GM11168 (cell line): ENCODE measurements at regions not wholly inside any gene's neighbourhood (a gene's known extent, or its start where the extent isn't known, plus 50 kb on each side); places are given as distances from the start of the nearest gene placed in this dataset.
"Not testable (repeated sequence)": the region's sequence is repeated elsewhere in the genome, so short reads cannot be mapped to it uniquely, and the experiment has no call there.

ENCODE experiments used
- in situ Hi-C: fragments of 300-500 bp; cut with MboI; formaldehyde crosslinking; loops from one replicate; pipeline ENCODE4 v1.12.0; 2022; ENCODE audit warnings: low sequenced_read_pairs; ENCODE audit not compliant: unreplicated experiment

GRCh38 chr2:146541896-146542295 is 1302.9 kb upstream of the ACVR2A start:
- in situ Hi-C loops, result no loop called here

GRCh38 chr2:146540271-146540932 is 1304.4 kb upstream of the ACVR2A start:
- in situ Hi-C loops, result no loop called here

GRCh38 chr2:146539739-146540138 is 1305.1 kb upstream of the ACVR2A start:
- in situ Hi-C loops, result not testable (repeated sequence)

GRCh38 chr2:146537477-146537876 is 1307.4 kb upstream of the ACVR2A start:
- in situ Hi-C loops, result no loop called here

GRCh38 chr2:146532509-146533147 is 1312.2 kb upstream of the ACVR2A start:
- in situ Hi-C loops, result no loop called here

DNA sequence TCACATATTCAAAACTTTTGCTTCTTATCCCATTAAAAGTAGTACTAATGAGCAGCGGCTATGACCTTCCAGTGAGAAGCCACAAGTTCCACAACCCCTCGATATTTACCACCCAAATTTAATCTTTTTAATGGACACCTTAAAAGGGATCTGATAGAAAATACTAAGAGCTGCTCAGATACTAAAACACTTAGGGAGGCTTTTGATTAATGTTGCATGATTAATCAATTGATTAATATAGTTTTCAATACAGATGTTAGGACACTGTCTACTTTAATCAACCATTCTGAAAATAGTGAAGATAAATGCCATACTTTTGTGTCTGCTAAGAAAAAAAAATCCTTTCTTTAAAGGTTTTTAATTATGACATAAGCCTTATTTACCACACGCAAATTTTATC is 1312.8 kb upstream of the ACVR2A start:
- in situ Hi-C loops, result no loop called here

GRCh38 chr2:146530886-146531285 is 1313.9 kb upstream of the ACVR2A start:
- in situ Hi-C loops, result no loop called here

DNA sequence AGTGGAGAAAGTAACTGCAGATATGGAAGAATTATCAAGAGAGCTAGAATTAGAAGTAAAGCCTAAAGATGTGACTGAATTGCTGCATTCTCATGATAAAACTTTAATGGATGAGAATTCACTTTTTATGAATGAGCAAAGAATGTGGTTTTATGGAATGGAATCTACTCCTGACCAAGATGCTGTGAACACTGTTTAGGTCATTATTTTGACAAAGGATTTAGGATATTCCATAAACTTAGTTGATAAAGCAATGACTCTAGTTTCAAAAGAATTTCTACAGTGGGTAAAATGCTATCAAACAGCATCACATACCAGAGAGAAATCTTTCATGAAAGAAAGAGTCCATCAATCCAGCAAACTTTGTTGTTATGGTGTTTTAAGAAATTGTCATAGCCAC is 1317.7 kb upstream of the ACVR2A start:
- in situ Hi-C loops, result no loop called here

- in situ Hi-C loops, result no loop called here
Observed at GRCh38 chr2:146523196-146523595, 1321.6 kb upstream of the ACVR2A start.

DNA sequence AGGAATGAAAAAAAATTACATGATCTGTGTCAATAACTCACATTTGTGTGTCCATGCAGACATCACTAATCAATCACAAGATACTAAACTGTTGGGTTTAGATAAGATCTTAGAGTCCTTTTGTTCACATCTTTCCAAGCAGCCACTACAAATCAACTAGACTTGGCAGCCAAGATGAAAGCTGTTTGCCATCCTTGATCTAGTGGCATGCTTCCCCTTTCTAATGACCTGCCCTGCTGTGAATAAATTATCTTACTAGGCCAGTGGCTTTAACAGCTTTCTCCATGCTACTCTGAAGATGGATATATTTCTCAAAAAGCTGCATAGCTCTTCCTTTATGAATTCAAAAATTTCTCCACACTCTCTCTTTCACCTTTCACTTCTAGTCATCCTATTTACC is 1338.0 kb upstream of the ACVR2A start:
- in situ Hi-C loops, result no loop called here

DNA sequence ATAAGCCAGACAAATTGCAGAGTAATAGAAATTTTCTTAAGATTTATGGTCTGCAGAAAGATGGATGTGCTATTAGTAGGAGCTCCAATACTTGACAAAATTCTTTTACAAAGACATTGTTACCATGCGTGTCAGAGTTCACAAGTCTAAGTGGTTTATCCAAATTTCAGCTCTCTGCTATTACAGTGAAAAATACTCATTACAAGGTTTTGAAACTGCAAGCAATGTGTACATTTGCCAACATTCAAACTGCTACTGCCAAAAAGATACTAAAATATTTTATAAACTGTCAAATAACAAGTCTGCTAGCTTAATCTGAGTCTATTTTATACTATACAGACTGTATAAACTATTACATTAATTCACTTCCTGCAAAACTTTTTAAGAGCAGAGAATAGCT is 1341.5 kb upstream of the ACVR2A start:
- in situ Hi-C loops, result no loop called here

DNA sequence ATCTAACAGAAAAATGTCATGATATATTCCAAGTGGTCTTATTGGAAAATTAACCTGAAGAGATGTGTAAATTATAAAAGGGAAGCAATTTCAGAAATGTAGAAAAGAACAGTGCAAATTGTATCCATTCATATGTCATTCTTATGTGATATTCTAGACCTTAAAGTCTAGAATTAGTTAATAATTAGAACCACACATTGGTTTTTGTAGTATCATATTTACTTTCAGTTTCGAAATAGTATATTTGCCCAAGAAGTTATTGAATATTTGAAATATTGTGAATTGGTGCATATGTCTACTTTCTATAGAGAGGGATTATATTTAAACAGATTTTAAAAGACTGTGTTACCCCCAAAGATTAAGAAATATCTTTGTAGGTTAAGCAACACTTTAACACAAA is 1348.6 kb upstream of the ACVR2A start:
- in situ Hi-C loops, result no loop called here

- in situ Hi-C loops, result no loop called here
Observed at GRCh38 chr2:146489386-146489785, 1355.4 kb upstream of the ACVR2A start.

- in situ Hi-C loops, result no loop called here
Observed at GRCh38 chr2:146481629-146482028, 1363.2 kb upstream of the ACVR2A start.

DNA sequence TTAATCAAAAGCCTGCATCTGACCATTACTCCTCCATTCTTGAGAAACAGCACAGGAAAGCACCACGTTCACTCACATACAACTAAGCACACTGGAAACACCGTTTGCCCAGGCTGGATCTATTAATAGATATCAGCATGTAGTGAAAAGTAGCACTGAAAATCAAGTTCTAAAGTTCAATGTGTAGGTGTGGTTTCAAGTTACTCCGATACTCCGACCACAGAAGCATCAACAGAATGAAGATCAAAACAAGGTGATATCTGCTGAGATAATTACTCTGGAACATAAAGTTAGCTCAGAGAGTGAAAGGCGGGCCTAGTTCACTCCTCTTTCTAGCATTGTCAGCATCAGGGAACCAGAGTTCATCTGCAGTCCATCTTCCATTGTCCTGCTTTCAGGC is 1367.4 kb upstream of the ACVR2A start:
- in situ Hi-C loops, result no loop called here

GRCh38 chr2:146468578-146468977 is 1376.3 kb upstream of the ACVR2A start:
- in situ Hi-C loops, result no loop called here

GRCh38 chr2:146467425-146467824 is 1377.4 kb upstream of the ACVR2A start:
- in situ Hi-C loops, result no loop called here

DNA sequence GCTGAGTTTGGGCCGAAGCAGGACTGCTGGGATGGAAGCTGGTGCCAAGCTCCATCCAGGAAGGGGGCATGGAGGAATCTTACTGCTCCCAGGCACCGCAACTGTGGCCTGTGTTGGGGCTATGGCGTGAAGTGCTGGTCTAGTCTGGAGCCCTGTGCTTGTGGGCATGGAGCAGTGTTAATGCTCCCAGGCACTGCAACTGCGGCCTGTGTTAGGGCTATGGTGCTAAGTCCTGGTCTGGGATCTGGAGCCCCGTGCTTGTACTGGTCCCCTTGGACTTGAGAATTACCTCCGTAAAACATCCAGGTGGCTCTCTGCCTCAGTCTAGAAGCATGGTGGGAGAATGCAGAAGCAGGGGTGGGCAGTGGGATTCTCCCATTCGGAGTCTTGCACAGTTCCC is 1379.4 kb upstream of the ACVR2A start:
- in situ Hi-C loops, result no loop called here

DNA sequence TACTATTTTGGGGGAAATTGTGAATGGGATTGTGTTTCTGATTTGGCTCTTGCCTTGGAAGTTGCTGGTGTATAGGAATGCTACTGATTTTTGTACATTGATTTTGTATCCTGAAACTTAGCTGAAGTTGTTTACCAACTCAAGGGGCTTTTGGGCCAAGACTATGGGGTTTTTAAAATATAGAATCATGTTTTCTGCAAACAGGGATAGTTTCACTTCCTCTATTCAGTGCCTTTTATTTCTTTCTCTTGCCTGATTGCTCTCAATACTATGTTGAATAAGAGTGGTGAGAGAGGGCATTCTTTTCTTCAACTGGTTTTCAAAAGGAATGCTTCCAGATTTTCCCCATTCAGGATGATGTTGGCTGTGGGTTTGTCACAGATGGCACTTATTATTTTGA is 1383.8 kb upstream of the ACVR2A start:
- in situ Hi-C loops, result no loop called here

DNA sequence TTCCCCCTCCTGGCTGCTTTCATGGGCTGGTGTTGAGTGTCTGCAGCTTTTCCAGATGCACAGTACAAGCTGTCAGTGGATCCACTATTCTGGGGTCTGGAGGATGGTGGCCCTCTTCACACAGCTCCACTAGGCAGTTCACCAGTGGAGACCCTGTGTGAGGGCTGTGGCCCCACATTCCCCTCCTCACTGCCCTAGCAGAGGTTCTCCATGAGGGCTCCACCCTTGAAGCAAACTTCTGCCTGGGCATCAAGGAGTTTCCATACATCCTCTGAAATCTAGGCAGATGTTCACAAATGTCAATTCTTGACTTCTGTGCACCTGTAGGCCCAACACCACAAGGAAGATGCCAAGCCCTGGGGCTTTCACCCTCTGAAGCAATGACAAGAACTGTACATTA is 1386.2 kb upstream of the ACVR2A start:
- in situ Hi-C loops, result no loop called here

- in situ Hi-C loops, result no loop called here
Observed at GRCh38 chr2:146457221-146457620, 1387.6 kb upstream of the ACVR2A start.

GRCh38 chr2:146455325-146455724 is 1389.5 kb upstream of the ACVR2A start:
- in situ Hi-C loops, result no loop called here
